HUES64 (cell line): ENCODE measurements at regions not wholly inside any gene's neighbourhood (a gene's known extent, or its start where the extent isn't known, plus 50 kb on each side); places are given as distances from the start of the nearest gene placed in this dataset.

Experiments
- H3K27ac ChIP-seq: 2 replicates; pipeline ENCODE4 v1.7.0; 2013; ENCODE audit warnings: low read depth, low read length, inconsistent platforms
- H3K27me3 ChIP-seq: 2 replicates; pipeline ENCODE4 v1.6.1; 2013; ENCODE audit warnings: mild to moderate bottlenecking, low read length; ENCODE audit not compliant: insufficient read depth
- H3K36me3 ChIP-seq: 2 replicates; pipeline ENCODE4 v1.6.1; 2013; ENCODE audit warnings: mild to moderate bottlenecking, low read length; ENCODE audit not compliant: insufficient read depth
- H3K4me1 ChIP-seq: 2 replicates; pipeline ENCODE4 v1.6.1; 2013; ENCODE audit warnings: mild to moderate bottlenecking, low read length, moderate library complexity; ENCODE audit not compliant: insufficient read depth
- H3K4me3 ChIP-seq: 2 replicates; pipeline ENCODE4 v1.5.1; 2013; ENCODE audit warnings: mild to moderate bottlenecking, low read length, moderate library complexity
- H3K9ac ChIP-seq: 2 replicates; pipeline ENCODE4 v1.6.1; 2013; ENCODE audit warnings: mild to moderate bottlenecking, low read depth, low read length
- H3K9me3 ChIP-seq: 2 replicates; pipeline ENCODE4 v1.6.1; 2013; ENCODE audit warnings: low read depth, low read length; ENCODE audit not compliant: insufficient read depth
- WGBS: fragments of 150-250, 120-280 bp; methylation state at CpG from one replicate; pipeline ENCODE4 v1.1.7; 2013; ENCODE audit warnings: missing lambda C conversion rate; 5-methylcytosine and 5-hydroxymethylcytosine counted together

DNA sequence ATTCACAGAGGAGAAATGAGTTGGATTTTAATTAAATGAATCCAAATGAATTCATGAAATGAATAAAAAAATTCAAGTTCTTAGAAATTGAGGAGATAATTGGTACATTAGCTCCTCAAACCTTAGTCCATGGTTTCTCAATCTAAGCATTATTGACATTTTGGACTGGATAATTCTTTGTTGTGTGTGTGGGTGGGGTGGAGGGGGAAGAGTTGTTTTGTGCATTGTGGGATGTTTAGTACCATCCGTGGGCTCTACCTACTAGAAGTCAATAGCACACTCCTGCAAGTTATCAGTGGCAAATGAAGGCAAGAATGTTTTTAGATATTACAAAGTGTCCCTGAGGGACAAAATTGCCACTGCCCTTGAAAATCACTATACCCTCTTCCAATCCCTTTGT, 431.9 kb downstream of the PLPP3 start:
- H3K4me1 ChIP-seq, result no peaks in the 10 kb centered on the region
- no peak overlapping the region for H3K4me3 ChIP-seq
- 100% methylated on average over 1 of the region's 1 CpG for WGBS

DNA sequence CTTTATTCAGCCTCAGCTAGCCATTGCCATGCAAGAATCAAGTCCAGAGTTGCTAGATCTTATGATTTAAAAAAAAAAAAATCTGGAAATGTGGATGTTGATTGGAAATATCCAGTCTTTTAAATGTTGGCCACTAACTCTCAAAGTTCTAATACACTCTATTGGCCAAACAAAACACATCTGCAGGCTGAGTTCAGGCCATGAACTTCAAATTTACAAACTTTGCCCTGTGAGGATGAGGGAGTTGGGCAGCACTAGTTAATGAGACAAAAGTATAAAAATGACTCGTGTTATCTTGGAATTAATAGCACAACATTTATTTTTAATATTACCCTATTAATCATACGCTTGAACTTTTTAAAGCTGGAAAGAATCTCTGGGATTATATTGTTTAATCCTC, 432.3 kb downstream of the PLPP3 start:
- no CpG with 5 or more reads among the region's 2 CpGs for WGBS
- Histone ChIP-seq H3K9me3 (no peaks in the 10 kb centered on the region), H3K27me3 (no peaks in the 10 kb centered on the region), H3K4me3 (no peak overlapping the region), H3K9ac (no peak overlapping the region), H3K4me1 (no peaks in the 10 kb centered on the region), H3K27ac (no peak overlapping the region), H3K36me3 (no peaks in the 10 kb centered on the region)

More for the DNA sequence above, 431.9 kb downstream of the PLPP3 start:
- Histone ChIP-seq H3K27ac (no peak overlapping the region), H3K9me3 (no peaks in the 10 kb centered on the region), H3K36me3 (no peaks in the 10 kb centered on the region), H3K9ac (no peak overlapping the region), H3K27me3 (no peaks in the 10 kb centered on the region)

DNA sequence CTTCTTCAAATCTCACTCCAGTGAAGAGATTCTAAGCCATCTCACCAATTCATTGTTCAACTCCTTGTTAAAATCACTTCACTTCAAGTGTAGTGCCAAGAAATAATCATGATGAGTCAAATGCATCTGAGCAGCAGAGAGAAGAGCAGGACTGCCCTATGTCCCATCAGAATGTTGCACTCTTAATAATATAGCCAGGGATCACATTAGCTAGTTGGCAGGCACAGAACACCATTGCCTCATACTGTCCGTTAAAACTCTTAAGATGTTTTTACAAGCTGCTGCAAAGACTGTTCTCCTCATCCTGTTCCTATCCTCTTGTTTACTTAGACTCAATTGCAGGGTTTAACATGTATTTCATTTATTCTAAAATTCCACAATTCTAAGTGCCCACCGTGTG, 432.9 kb downstream of the PLPP3 start:
- WGBS, result 96% methylated on average over 2 of the region's 2 CpGs
- Histone ChIP-seq H3K4me3 (no peak overlapping the region), H3K27me3 (no peaks in the 10 kb centered on the region), H3K36me3 (no peaks in the 10 kb centered on the region), H3K27ac (no peak overlapping the region), H3K4me1 (no peaks in the 10 kb centered on the region), H3K9ac (no peak overlapping the region), H3K9me3 (no peaks in the 10 kb centered on the region)

DNA sequence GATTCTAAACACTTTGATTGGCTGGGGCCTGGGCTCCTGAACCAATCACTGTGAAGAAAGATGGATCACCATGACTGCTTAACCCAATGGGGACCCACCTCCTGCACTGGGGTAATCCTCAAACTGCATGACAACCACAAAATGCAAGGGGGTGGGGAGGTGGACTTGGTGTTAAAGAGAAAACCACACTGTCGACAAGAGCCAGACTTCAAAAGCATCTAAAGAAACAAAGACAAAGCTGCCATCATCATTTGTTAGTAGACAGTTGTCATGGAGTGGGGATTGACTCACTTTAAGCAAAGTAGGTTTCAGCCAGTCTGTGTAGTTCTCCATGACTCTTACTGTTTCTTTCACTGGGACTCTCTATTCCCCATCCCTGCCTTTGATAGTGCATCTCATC, 433.8 kb downstream of the PLPP3 start:
- H3K4me1 ChIP-seq, result no peaks in the 10 kb centered on the region
- no peak overlapping the region for H3K27ac ChIP-seq
- H3K36me3 ChIP-seq, result no peaks in the 10 kb centered on the region
- no peaks in the 10 kb centered on the region for H3K27me3 ChIP-seq
- H3K9ac ChIP-seq, result no peak overlapping the region
- 83% methylated on average over 1 of the region's 1 CpG for WGBS
- H3K9me3 ChIP-seq, result no peaks in the 10 kb centered on the region
- H3K4me3 ChIP-seq, result no peak overlapping the region

DNA sequence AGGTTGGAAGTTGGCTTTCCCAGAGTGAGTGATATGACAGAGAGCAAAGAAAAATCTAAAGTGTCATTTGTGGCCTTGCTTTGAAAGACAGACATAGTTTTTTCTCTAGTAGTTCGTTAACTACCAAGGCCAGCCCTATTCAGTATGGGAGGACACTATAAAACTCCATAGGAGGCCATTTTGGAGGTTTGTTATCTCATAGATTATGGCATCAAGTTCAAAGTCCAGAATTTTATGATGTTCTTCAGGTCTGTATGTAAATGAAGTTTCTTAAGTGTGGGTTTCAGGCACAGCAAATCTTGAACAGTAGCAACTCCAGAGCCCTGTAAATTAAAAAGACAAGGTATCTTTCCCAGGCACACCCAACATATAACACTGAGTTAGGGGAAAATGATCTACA, 437.1 kb downstream of the PLPP3 start:
- H3K9me3 ChIP-seq, result no peaks in the 10 kb centered on the region
- H3K27me3 ChIP-seq, result no peaks in the 10 kb centered on the region
- no peaks in the 10 kb centered on the region for H3K36me3 ChIP-seq
- 88% methylated on average over 1 of the region's 1 CpG for WGBS
- H3K27ac ChIP-seq, result no peak overlapping the region
- H3K4me1 ChIP-seq, result no peaks in the 10 kb centered on the region
- H3K4me3 ChIP-seq, result no peak overlapping the region
- H3K9ac ChIP-seq, result no peak overlapping the region

DNA sequence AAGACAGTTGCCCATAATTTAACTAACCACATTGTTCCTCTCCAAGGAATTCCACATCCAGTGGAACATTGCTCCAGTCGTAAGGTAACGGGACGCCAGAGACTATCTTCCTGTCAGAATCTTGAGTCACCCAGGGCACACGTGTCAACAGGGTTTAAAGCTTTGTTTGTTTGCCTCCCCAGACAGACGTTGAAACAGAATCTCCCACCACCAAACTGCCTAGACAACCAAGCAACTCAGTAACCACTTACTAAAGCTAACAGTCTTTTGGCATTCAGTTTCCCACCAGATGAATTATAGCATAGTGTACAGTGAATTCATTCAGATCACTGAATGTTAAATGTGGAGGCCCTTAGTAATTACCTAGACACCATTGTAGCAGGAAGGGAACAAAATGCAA, 439.5 kb downstream of the PLPP3 start:
- Histone ChIP-seq H3K27me3 (no peaks in the 10 kb centered on the region), H3K36me3 (no peaks in the 10 kb centered on the region), H3K4me1 (no peaks in the 10 kb centered on the region), H3K9me3 (no peaks in the 10 kb centered on the region), H3K4me3 (no peak overlapping the region), H3K27ac (no peak overlapping the region), H3K9ac (no peak overlapping the region)
- WGBS, result 64% methylated on average over 5 of the region's 5 CpGs

DNA sequence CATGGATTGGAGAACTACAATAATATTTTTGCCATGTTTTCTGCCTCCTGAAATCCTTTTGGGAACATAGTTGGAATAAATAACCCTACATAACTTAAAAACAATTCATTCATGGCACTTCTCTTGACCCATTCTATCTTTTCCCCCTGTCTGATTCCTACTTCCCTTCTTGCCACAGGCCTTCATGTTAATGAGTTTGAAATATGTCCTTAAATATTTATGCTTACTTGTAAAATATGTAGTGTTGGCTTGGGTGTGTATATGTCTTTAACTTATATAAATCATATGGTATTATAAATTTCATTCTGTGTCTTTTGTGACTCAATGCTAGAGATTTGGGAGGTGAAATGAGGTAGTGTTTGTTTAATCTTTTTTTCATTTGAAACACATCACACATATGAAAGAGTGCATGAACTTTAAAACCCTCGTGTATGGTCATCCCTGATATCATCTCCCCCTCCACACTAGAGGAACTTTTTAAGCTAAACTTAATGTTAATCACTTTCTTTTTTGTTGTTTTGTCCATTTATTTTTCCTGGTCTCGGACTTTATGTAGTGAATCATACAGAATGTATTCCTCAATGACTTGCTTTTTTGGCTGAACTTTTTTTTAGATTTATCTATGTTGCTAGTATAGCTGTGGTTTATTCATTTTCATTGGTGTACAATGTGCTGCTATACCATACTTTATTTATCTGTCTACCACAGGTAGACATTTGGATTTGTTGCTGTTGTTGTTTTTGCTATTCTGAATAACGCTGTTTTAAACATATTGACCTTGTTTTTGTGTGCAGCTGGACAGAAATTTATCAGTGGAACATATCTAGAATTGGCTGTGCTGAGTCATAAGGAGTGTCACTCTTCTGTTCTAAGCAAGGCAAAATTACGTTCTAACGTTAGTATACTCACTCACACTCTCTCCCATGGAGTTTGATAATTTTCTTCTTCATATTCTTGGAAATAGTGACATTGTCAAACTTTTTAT, 441.6 kb downstream of the PLPP3 start:
- no peaks in the 10 kb centered on the region for H3K27me3 ChIP-seq
- no peak overlapping the region for H3K27ac ChIP-seq
- 96% methylated on average over 3 of the region's 5 CpGs for WGBS
- no peaks in the 10 kb centered on the region for H3K36me3 ChIP-seq
- no peaks in the 10 kb centered on the region for H3K9me3 ChIP-seq
- no peaks in the 10 kb centered on the region for H3K4me1 ChIP-seq
- no peak overlapping the region for H3K9ac ChIP-seq
- H3K4me3 ChIP-seq, result no peak overlapping the region

DNA sequence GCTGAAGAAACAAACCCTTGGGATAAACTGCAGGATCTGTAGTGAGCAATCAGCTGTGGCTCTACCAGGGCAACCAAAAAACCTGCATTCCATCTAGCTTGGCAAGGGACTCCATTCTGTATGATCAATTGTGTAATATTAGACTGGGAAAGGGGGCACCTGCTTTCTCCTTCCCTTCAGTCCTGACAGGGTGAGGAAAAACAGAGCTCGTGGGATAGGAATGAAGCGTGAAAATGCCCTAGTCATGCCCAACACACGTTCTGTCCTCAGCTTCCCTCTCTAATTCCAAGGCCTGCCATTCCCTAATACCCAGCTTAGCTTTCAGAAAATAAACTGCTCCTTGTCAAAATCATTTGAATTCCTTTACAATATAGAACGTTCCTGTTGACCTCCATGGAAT, 442.3 kb downstream of the PLPP3 start:
- H3K27me3 ChIP-seq, result no peaks in the 10 kb centered on the region
- H3K9me3 ChIP-seq, result no peaks in the 10 kb centered on the region
- no peak overlapping the region for H3K4me3 ChIP-seq
- no peak overlapping the region for H3K27ac ChIP-seq
- no peaks in the 10 kb centered on the region for H3K36me3 ChIP-seq
- H3K4me1 ChIP-seq, result no peaks in the 10 kb centered on the region
- no peak overlapping the region for H3K9ac ChIP-seq
- 86% methylated on average over 4 of the region's 4 CpGs for WGBS

DNA sequence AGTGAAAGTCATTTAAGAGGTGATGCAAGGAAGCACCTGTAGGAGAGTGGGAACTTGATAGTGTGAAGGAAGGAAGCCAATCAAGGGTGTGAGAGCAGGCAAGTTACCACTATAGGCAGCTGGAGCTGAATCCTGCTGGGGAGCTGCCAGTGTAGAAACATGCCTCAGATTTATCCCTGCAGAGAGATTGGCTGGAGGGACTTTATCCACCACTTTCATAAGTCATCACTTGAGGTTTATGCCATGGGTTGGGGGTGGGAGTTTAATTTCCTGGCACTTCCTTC, 443.6 kb downstream of the PLPP3 start:
- no peaks in the 10 kb centered on the region for H3K27me3 ChIP-seq
- no peaks in the 10 kb centered on the region for H3K4me1 ChIP-seq
- H3K4me3 ChIP-seq, result no peak overlapping the region
- no peak overlapping the region for H3K9ac ChIP-seq
- H3K36me3 ChIP-seq, result no peaks in the 10 kb centered on the region
- H3K27ac ChIP-seq, result no peak overlapping the region
- no peaks in the 10 kb centered on the region for H3K9me3 ChIP-seq

DNA sequence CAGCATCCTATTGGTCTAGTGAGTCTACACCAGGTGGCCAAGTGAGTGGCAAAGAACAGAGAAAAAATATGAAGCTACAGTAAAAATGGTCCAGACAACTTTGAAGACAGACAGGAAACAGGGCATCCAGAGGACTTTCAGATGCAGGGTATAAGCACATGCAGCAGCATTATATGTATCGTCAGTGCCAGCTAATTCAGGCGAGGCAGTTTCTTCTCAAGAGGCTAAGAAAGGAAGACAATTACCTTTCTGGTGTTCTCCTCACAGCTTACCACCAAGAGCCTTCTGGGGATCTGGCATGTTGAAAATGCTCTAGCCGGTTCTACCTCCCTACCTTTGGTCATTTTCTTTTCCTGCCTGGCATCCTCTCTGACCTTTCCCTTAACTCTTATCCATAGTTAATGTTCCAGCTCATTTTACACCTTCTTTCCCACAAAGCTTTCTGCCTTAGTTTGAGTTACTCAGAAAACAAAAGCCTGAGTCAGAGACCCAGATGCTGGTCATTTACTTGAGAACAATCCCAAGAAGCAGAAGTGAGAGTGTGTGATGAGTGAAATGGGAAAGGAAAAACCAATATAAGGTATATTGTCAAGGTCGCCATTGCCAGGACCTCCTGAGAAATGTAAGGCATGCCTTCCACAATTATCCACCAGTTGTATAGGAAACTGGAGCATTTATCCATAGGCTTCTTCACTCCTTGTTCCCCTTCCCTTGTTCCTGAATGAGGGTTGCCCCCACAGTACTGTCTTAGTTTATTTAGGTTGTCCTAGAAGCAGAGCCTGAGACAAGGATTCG, 444.1 kb downstream of the PLPP3 start:
- 91% methylated on average over 4 of the region's 5 CpGs for WGBS
- H3K27ac ChIP-seq, result no peak overlapping the region
- H3K9me3 ChIP-seq, result 0 out of 2 replicates have a peak, but pooled peaks cover 2% of the 10 kb centered on the region
- H3K9ac ChIP-seq, result no peak overlapping the region
- no peaks in the 10 kb centered on the region for H3K36me3 ChIP-seq
- H3K4me3 ChIP-seq, result no peak overlapping the region
- H3K4me1 ChIP-seq, result no peaks in the 10 kb centered on the region
- H3K27me3 ChIP-seq, result no peaks in the 10 kb centered on the region
